Immature natural killer cell (primary cell): ENCODE measurements at regions not wholly inside any gene's neighbourhood (a gene's known extent, or its start where the extent isn't known, plus 50 kb on each side); places are given as distances from the start of the nearest gene placed in this dataset.
A peak's percentile ranks its signal among the peaks of the same experiment; 100 is the strongest.

ENCODE experiments used
- DNase-seq, 3 donors: peaks; one replicate each; pipeline ENCODE4 v3.0.0; 2022; ENCODE audit warnings: mixed read lengths in 1 of 3
- H3K27ac Mint-ChIP-seq, 6 donors: one replicate each; pipeline ENCODE4 v1.8.0; 2020; ENCODE audit warnings: mixed read lengths in 6 of 6, mild to moderate bottlenecking in 5 of 6, inconsistent platforms in 4 of 6, moderate library complexity in 3 of 6
- H3K27me3 Mint-ChIP-seq, 3 donors: one replicate each; pipeline ENCODE4 v1.8.0; 2020 to 2021; ENCODE audit warnings: low read depth in 3 of 3, mild to moderate bottlenecking in 3 of 3, mixed read lengths in 3 of 3, moderate library complexity in 3 of 3, inconsistent platforms in 1 of 3
- H3K36me3 Mint-ChIP-seq, 3 donors: one replicate each; pipeline ENCODE4 v1.8.0; 2020; ENCODE audit warnings: mixed read lengths in 3 of 3, inconsistent platforms in 2 of 3, mild to moderate bottlenecking in 2 of 3
- H3K4me1 Mint-ChIP-seq, 2 donors: one replicate each; pipeline ENCODE4 v1.8.0; 2020; ENCODE audit warnings: inconsistent platforms in 2 of 2, mild to moderate bottlenecking in 2 of 2, mixed read lengths in 2 of 2, moderate library complexity in 1 of 2
- H3K4me3 Mint-ChIP-seq, 5 donors: one replicate each; pipeline ENCODE4 v1.8.0; 2020; ENCODE audit warnings: mild to moderate bottlenecking in 5 of 5, mixed read lengths in 5 of 5, inconsistent platforms in 3 of 5, moderate library complexity in 3 of 5
- H3K9me3 Mint-ChIP-seq, 6 donors: one replicate each; pipeline ENCODE4 v1.8.0; 2020; ENCODE audit warnings: mild to moderate bottlenecking in 6 of 6, mixed read lengths in 6 of 6, inconsistent platforms in 4 of 6, moderate library complexity in 3 of 6

DNA sequence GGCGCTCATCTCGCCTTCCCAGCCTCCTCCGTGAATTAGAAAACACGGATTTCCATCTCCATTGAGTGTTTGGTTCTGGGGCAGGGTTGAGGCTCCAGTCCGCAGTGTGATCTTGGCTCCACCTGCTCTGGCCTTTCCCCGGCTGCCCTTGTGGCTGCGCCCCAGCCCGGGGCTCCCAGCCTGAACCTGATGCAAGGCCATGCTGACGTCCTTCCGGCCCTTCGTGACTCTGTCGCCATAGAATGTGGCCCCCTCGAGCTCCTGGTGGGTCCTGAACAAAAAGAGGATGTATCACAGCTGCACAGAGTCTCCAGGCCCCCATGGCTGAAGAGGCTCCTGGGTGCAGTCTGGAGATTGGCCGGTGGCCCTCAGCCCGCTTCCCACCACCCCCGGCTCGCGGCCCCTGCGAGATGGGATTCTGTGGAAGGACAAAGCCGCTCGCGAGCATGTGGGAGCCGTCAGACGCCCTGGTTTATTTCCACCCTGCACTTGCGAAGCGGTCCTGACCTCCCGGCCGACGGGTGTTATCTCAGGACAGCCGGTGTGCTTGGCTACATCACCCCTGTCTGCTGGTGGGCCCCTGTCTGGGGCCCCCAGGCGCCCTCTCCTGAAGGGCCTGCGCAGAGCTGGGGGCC lies 1214.0 kb downstream of the BRD1 start:
- Mint-ChIP-seq H3K9me3 (no peaks in the 10 kb centered on the region), H3K4me3 (no peak overlapping the region), H3K27me3 (peaks cover 1 to 2% (median 2%) of the 10 kb centered on the region in 3 donors), H3K27ac (no peak overlapping the region), H3K36me3 (no peaks in the 10 kb centered on the region), H3K4me1 (no peaks in the 10 kb centered on the region)
- no peak for DNase-seq

DNA sequence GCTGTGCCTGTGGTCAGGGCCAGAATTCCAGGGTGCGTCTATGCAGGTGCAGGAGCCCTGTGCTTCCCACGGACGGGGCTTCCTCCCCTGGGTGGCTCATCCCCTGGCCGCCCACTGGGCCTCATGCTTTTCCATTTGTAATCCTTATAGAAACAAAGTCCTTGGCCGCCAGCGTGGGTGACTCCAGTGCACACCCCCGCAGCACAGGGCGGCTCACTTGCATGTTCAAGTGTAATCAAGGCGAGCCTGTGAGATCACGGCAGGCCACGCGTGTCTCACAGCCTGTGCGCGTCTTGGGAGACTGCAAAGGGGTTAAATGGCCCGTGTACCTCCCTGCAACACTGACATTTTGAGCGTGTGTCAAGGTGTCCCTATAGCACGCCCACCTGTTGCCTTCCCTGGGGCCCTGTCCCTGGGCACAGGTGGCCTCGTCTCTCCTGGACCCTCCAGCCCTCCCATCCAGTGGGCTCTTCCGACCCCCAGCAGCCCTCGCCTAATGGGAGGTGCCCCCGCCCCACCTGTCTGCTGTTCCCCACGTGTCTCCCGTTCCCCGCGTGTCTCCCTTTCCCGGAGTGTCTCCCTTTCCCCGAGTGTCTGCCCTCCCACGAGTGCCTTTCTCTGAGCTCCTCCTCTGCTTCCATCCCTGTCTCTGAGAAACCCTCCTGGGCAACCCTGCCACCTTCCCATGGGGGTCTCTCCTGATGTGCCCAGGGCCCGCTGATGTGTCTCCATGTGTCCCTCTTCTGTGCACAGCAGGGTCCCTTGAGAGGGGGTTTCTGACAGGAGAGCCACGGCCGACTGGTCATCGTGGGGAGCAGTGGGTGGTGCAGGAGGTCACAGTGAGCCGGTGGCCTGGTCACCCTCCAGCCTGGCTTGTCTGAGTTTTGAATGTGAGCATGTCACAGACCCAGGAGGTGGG lies 1215.3 kb downstream of the BRD1 start:
- H3K36me3 Mint-ChIP-seq, result no peaks in the 10 kb centered on the region
- no peak for DNase-seq
- peaks cover 1 to 2% (median 2%) of the 10 kb centered on the region in 3 donors for H3K27me3 Mint-ChIP-seq
- no peak overlapping the region for H3K27ac Mint-ChIP-seq
- H3K4me1 Mint-ChIP-seq, result no peaks in the 10 kb centered on the region
- H3K4me3 Mint-ChIP-seq, result no peak overlapping the region
- no peaks in the 10 kb centered on the region for H3K9me3 Mint-ChIP-seq

DNA sequence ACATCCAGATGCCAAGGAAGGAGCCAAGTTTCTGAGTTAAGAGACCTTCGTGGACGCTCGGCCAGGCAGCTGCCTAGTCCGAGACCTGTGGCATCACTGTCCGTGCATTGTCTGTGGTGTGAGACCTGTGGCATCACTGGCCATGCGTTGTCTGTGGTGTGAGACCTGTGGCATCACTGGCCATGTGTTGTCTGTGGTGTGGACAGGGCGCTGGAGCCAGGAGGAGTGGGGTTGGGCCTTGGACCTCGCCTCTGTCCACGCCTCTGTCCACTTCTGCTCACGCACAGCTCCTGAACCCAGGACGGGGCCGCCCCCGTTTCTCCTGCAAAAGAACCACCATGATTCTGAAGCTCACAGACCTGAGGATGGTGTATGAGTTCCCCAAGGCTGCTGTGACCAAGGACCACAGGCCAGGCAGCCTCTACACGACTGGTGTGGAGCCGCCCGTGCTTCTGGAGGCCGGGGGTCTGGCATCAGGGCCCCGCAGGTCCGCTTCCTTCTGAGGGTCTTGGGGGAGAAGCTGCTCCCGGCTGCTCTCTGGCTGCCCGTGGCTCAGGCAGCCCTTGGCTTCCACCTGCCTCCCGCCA lies 1218.3 kb downstream of the BRD1 start:
- DNase-seq, result no peak
- Mint-ChIP-seq H3K36me3 (peaks cover 0 to 6% (median 0%) of the 10 kb centered on the region in 3 donors), H3K27ac (no peak overlapping the region), H3K4me1 (no peaks in the 10 kb centered on the region), H3K27me3 (peaks cover 1 to 2% (median 1%) of the 10 kb centered on the region in 3 donors), H3K9me3 (no peaks in the 10 kb centered on the region), H3K4me3 (no peak overlapping the region)

DNA sequence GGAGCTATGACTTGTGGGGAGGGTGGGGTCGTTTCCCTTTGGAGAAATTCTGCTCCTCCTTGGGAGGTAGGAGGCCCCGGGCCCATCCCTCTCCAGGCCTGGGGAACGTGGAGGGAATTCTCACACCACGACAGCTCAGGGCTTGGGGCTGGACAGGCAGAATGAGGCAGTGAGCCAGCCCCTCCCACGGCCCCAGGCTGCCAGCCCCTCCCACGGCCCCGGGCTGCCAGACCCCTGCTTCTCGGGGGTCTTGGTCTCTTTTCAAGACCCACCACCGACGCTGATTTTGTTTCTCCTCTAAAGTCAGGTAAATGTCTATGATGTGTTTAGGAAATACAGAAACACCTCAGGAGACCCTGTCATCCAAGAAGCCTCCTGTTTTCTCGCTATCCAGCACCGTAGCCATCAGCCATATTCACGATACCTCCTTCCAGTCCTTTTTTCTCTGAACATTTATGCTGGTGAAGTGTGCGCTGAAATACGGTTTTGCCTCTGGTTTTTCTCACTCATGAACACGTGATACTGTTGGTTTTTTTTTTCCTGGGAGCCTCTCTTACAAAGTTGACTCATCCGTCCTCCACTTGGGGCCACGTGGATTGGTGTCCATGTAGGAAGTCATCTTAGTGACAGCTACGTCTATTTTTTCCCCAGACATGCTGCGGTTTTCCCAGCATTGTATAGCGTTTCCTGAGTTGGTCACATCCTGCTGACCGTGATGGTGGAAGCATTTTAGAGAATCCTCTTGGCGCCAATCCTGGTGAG lies 1219.6 kb downstream of the BRD1 start:
- no peaks in the 10 kb centered on the region for H3K4me1 Mint-ChIP-seq

GRCh38 chr22:48606684-48607307 lies 1220.9 kb downstream of the BRD1 start:
- Mint-ChIP-seq H3K4me1 (no peaks in the 10 kb centered on the region), H3K9me3 (peaks cover 0 to under 1% (median 0%) of the 10 kb centered on the region in 6 donors), H3K27ac (no peak overlapping the region), H3K4me3 (no peak overlapping the region), H3K27me3 (peaks cover 0 to 2% (median 0%) of the 10 kb centered on the region in 3 donors), H3K36me3 (peaks cover 0 to 6% (median 0%) of the 10 kb centered on the region in 3 donors)
- no peak for DNase-seq

More for the DNA sequence above, 1219.6 kb downstream of the BRD1 start:
- DNase-seq, result no peak
- no peak overlapping the region for H3K4me3 Mint-ChIP-seq
- peaks cover 1 to 2% (median 1%) of the 10 kb centered on the region in 3 donors for H3K27me3 Mint-ChIP-seq
- peaks cover 0 to 6% (median 0%) of the 10 kb centered on the region in 3 donors for H3K36me3 Mint-ChIP-seq
- H3K27ac Mint-ChIP-seq, result no peak overlapping the region
- no peaks in the 10 kb centered on the region for H3K9me3 Mint-ChIP-seq

- peaks cover 0 to 3% (median 0%) of the 10 kb centered on the region in 6 donors for H3K9me3 Mint-ChIP-seq
- peaks cover 0 to 2% (median 0%) of the 10 kb centered on the region in 3 donors for H3K27me3 Mint-ChIP-seq
- H3K4me1 Mint-ChIP-seq, result no peaks in the 10 kb centered on the region
- H3K4me3 Mint-ChIP-seq, result no peak overlapping the region
- peaks cover 0 to 6% (median 0%) of the 10 kb centered on the region in 3 donors for H3K36me3 Mint-ChIP-seq
- H3K27ac Mint-ChIP-seq, result no peak overlapping the region
- no peak for DNase-seq
Observed at GRCh38 chr22:48605856-48606481, 1221.7 kb downstream of the BRD1 start.

DNA sequence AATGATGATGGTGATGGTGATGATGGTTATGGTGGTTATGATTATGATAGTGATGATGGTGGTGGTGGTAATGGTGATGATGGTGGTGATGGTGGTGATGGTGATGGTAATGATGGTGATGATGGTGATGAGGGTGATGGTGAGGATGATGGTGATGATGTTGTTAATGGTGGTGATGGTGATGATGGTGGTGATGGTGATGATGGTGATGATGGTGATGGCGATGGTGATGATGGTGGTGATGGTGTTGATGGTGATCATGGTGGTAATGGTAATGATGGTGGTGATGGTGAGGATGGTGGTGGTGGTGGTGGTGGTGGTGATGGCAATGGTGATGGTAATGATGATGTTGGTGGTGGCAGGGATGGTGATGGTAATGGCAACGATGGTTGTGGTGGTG lies 1222.5 kb downstream of the BRD1 start:
- Mint-ChIP-seq H3K27me3 (peaks cover 0 to 2% (median 0%) of the 10 kb centered on the region in 3 donors), H3K4me3 (no peak overlapping the region), H3K36me3 (peaks cover 0 to 6% (median 0%) of the 10 kb centered on the region in 3 donors), H3K9me3 (peaks cover 0 to 3% (median 0%) of the 10 kb centered on the region in 6 donors), H3K4me1 (no peaks in the 10 kb centered on the region), H3K27ac (peak overlapping the region in 1 of 6 donors; percentile 37)
- DNase-seq, result no peak

DNA sequence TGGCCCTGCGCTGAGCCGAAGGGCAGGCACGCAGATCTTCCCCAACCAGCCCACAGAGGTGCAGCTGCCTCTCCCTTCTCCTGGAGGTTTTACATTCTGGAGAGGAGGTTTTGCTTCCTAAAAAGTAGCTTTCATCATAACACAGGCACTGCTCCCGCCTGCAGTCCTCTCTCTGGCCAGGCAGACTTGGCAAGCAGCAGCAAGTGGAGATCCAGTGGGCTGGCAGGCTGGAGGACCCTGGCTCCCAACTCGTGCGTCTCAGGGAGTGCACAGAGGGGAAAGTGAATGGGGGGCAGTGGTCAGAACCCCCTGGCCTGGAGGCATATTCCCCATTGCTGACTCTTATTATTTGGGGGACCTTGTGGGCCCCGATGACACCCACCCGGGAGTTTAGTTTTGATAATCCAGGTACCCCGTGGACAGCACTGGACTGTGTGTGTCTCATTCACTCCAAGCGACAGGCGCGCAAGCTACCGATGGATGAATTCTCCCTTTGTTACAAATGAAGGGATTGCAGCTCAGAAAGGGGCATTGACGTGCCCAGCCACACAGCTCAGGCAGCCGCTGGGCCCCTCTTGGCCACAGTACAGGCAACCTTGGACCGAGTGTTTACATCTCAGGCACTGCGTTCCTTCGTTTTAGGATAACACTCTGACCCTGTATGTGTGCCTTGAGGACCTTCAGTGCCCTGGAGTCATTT lies 1223.9 kb downstream of the BRD1 start:
- Mint-ChIP-seq H3K36me3 (peaks cover 0 to 6% (median 0%) of the 10 kb centered on the region in 3 donors), H3K4me1 (no peaks in the 10 kb centered on the region), H3K4me3 (no peak overlapping the region), H3K9me3 (peaks cover 0 to 3% (median 0%) of the 10 kb centered on the region in 6 donors), H3K27me3 (no peaks in the 10 kb centered on the region), H3K27ac (no peak overlapping the region)
- DNase-seq, result no peak

GRCh38 chr22:48602805-48603518 lies 1224.7 kb downstream of the BRD1 start:
- DNase-seq, result no peak
- Mint-ChIP-seq H3K9me3 (peaks cover 0 to 3% (median 0%) of the 10 kb centered on the region in 6 donors), H3K4me1 (no peaks in the 10 kb centered on the region), H3K27me3 (no peaks in the 10 kb centered on the region), H3K4me3 (no peak overlapping the region), H3K36me3 (peaks cover 0 to 6% (median 0%) of the 10 kb centered on the region in 3 donors), H3K27ac (no peak overlapping the region)

GRCh38 chr22:48600681-48601080 lies 1227.0 kb downstream of the BRD1 start:
- Mint-ChIP-seq H3K27me3 (peaks cover 0 to 2% (median 0%) of the 10 kb centered on the region in 3 donors), H3K36me3 (peaks cover 0 to 6% (median 0%) of the 10 kb centered on the region in 3 donors), H3K9me3 (peaks cover 0 to 3% (median 0%) of the 10 kb centered on the region in 6 donors), H3K27ac (no peak overlapping the region), H3K4me1 (no peaks in the 10 kb centered on the region), H3K4me3 (no peak overlapping the region)
- no peak for DNase-seq

DNA sequence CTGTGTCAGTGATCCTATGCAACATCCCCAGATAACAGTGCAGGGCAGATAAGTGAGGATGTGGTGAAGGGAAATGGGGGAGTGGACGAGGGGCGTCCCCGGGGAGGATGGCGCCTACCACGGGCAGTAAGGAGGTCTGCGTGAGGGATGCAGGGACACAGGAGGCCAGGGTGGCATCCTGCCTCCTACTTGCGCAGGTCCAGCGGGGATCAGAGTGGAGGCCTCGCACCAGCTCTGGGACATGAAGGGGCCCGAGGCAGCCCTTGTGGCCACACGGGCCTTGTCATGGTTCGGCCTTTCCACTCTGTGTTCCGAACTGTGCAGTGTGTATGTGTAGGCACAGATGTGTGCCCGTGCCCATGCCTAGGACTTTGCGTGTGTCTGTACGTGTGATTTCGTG lies 1227.5 kb downstream of the BRD1 start:
- DNase-seq, result no peak
- no peak overlapping the region for H3K27ac Mint-ChIP-seq
- H3K4me1 Mint-ChIP-seq, result no peaks in the 10 kb centered on the region
- H3K27me3 Mint-ChIP-seq, result peaks cover 0 to 2% (median 0%) of the 10 kb centered on the region in 3 donors
- peaks cover 0 to 6% (median 0%) of the 10 kb centered on the region in 3 donors for H3K36me3 Mint-ChIP-seq
- H3K9me3 Mint-ChIP-seq, result peaks cover 0 to 3% (median 0%) of the 10 kb centered on the region in 6 donors
- H3K4me3 Mint-ChIP-seq, result no peak overlapping the region

GRCh38 chr22:48599346-48599745 lies 1228.3 kb downstream of the BRD1 start:
- Mint-ChIP-seq H3K36me3 (no peaks in the 10 kb centered on the region), H3K4me3 (no peak overlapping the region), H3K9me3 (peaks cover 0 to 3% (median 0%) of the 10 kb centered on the region in 6 donors), H3K27me3 (peaks cover 0 to 2% (median 0%) of the 10 kb centered on the region in 3 donors), H3K27ac (no peak overlapping the region), H3K4me1 (no peaks in the 10 kb centered on the region)
- no peak for DNase-seq
